ENCODE measurements at regions not wholly inside any gene's neighbourhood (a gene's known extent, or its start where the extent isn't known, plus 50 kb on each side); places are given as distances from the start of the nearest gene placed in this dataset.

DNA sequence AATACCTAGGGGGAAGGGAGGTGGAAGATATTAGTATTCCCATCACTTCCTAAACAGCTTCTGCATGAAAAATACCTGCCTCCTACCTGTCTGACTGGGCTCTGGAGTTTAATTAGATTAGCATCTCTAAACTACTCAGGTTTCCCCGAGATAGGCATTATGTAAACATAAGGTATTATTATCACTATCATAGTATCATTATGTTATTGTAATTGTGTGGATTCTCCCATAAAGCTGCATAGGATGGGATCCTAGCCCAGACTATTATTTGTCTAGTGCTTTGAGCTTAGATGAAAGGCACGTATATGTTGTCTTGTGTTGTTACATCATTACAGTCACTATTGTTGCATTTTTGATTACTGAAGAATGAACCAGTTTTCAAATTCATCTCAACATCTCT is 115.2 kb upstream of the SOX21 start:
- no CpG with 5 or more reads among the region's 2 CpGs for WGBS (ENCODE audit: insufficient coverage)
- CTCF ChIA-PET: no interaction called here
- DNase-seq: no peak

DNA sequence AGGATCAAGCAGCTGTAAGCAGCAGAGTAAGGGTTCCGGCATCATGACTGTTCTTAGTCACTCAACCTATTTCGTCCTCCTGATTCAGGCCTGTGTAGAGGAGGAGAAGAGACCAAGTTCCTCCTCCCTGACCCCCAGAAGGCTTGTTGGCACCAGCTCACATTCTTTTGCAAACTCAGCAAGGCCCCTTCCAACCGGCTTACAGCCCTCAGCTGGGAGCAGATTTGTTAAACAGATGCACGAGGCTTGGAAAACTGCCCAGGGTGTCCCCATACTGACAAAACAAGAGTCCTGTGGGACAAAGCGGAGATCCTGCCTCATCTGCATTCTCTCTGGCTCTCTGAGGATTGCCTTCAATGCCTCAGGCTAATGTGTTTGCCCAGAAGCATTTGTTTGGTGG is 113.2 kb upstream of the SOX21 start:
- POLR2A ChIA-PET: no interaction called here

More for the DNA sequence above, 115.2 kb upstream of the SOX21 start:
- no peak overlapping the region for H3K4me3 ChIP-seq (ENCODE audit: control insufficient read depth in 1 of 7, extremely low read depth in 1 of 7, insufficient read depth in 4 of 7, low read depth in 2 of 7, low read length in 6 of 7)
- H3K27ac ChIP-seq (ENCODE audit: insufficient read depth in 1 of 2, low read depth in 1 of 2, low read length in 2 of 2, poor library complexity in 1 of 2, severe bottlenecking in 2 of 2): no peak overlapping the region
- H3K36me3 ChIP-seq (ENCODE audit: control insufficient read depth in 4 of 4, insufficient read depth in 4 of 4, low read length in 3 of 4): no peaks in the 10 kb centered on the region
- no peaks in the 10 kb centered on the region for H3K4me1 ChIP-seq (ENCODE audit: control extremely low read depth in 1 of 4, control insufficient read depth in 4 of 4, insufficient read depth in 4 of 4, low read length in 3 of 4)
- H3K9me3 ChIP-seq (ENCODE audit: control extremely low read depth in 1 of 5, control insufficient read depth in 4 of 5, insufficient read depth in 2 of 5, low read depth in 1 of 5, low read length in 4 of 5): no peaks in the 10 kb centered on the region
- H3K27me3 ChIP-seq (replicated peaks in 2 of 5; ENCODE audit: control insufficient read depth in 4 of 5, insufficient read depth in 5 of 5, low read length in 4 of 5): no peaks in the 10 kb centered on the region
- POLR2A ChIA-PET: no interaction called here

DNA sequence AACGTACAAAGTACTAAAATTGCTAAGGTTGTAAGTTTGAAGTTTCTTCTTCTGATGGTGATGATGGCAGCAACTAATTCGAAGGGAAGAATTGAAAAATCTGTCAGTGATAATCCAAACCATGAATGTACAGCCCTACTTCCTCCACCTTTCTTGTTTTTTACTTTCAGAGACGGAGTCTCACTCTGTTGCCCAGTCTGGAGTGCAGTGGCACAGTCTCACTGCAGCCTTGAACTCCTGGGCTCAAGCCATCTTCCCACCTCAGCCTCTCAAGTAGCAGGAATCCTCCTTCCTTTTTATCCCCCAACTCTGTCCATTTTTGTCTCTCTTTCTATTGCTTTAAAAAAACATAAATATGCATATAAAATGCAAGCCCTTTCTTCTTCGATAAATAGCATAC is 112.3 kb upstream of the SOX21 start:
- WGBS (ENCODE audit: insufficient coverage): 100% methylated on average over 1 of the region's 4 CpGs
- Histone ChIP-seq H3K27ac (ENCODE audit: insufficient read depth in 1 of 2, low read depth in 1 of 2, low read length in 2 of 2, poor library complexity in 1 of 2, severe bottlenecking in 2 of 2) (no peak overlapping the region), H3K36me3 (ENCODE audit: control insufficient read depth in 4 of 4, insufficient read depth in 4 of 4, low read length in 3 of 4) (no peaks in the 10 kb centered on the region), H3K9me3 (ENCODE audit: control extremely low read depth in 1 of 5, control insufficient read depth in 4 of 5, insufficient read depth in 2 of 5, low read depth in 1 of 5, low read length in 4 of 5) (no peaks in the 10 kb centered on the region), H3K4me1 (ENCODE audit: control extremely low read depth in 1 of 4, control insufficient read depth in 4 of 4, insufficient read depth in 4 of 4, low read length in 3 of 4) (no peaks in the 10 kb centered on the region), H3K27me3 (replicated peaks in 2 of 5; ENCODE audit: control insufficient read depth in 4 of 5, insufficient read depth in 5 of 5, low read length in 4 of 5) (no peaks in the 10 kb centered on the region), H3K4me3 (ENCODE audit: control insufficient read depth in 1 of 7, extremely low read depth in 1 of 7, insufficient read depth in 4 of 7, low read depth in 2 of 7, low read length in 6 of 7) (no peak overlapping the region)
- CTCF ChIA-PET: no interaction called here
- POLR2A ChIA-PET: no interaction called here
- no peak for DNase-seq

More for the DNA sequence above, 113.2 kb upstream of the SOX21 start:
- no peaks in the 10 kb centered on the region for H3K27me3 ChIP-seq (replicated peaks in 2 of 5; ENCODE audit: control insufficient read depth in 4 of 5, insufficient read depth in 5 of 5, low read length in 4 of 5)
- H3K27ac ChIP-seq (ENCODE audit: insufficient read depth in 1 of 2, low read depth in 1 of 2, low read length in 2 of 2, poor library complexity in 1 of 2, severe bottlenecking in 2 of 2): no peak overlapping the region
- no peaks in the 10 kb centered on the region for H3K4me1 ChIP-seq (ENCODE audit: control extremely low read depth in 1 of 4, control insufficient read depth in 4 of 4, insufficient read depth in 4 of 4, low read length in 3 of 4)
- whole genome bisulfite sequencing (ENCODE audit: insufficient coverage): 86% methylated on average over 2 of the region's 5 CpGs
- H3K36me3 ChIP-seq (ENCODE audit: control insufficient read depth in 4 of 4, insufficient read depth in 4 of 4, low read length in 3 of 4): no peaks in the 10 kb centered on the region
- CTCF ChIA-PET: no interaction called here
- H3K4me3 ChIP-seq (ENCODE audit: control insufficient read depth in 1 of 7, extremely low read depth in 1 of 7, insufficient read depth in 4 of 7, low read depth in 2 of 7, low read length in 6 of 7): no peak overlapping the region
- H3K9me3 ChIP-seq (ENCODE audit: control extremely low read depth in 1 of 5, control insufficient read depth in 4 of 5, insufficient read depth in 2 of 5, low read depth in 1 of 5, low read length in 4 of 5): no peaks in the 10 kb centered on the region
- DNase-seq: no peak

DNA sequence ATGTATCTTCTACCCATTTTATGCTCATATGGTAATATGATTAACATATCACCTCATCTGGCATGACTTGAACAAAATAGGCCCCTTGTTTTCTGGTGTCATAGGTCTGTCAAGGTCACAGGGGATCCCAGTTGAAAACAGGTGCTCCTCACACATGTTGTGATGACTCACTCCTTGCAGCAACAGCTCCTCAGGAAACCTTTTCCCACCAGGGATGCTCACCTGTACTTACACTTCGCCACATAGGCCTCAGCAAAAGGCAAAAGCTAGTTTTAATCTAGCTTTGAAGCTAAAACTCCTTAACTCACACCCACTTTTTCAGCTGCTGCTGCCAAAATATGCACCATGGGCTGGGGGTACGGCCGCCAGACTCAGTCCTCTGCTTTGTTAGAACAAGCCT is 110.0 kb upstream of the SOX21 start:
- no peaks in the 10 kb centered on the region for H3K9me3 ChIP-seq (ENCODE audit: control extremely low read depth in 1 of 5, control insufficient read depth in 4 of 5, insufficient read depth in 2 of 5, low read depth in 1 of 5, low read length in 4 of 5)
- POLR2A ChIA-PET: no interaction called here
- no peaks in the 10 kb centered on the region for H3K27me3 ChIP-seq (replicated peaks in 2 of 5; ENCODE audit: control insufficient read depth in 4 of 5, insufficient read depth in 5 of 5, low read length in 4 of 5)
- H3K27ac ChIP-seq (ENCODE audit: insufficient read depth in 1 of 2, low read depth in 1 of 2, low read length in 2 of 2, poor library complexity in 1 of 2, severe bottlenecking in 2 of 2): no peak overlapping the region
- H3K4me3 ChIP-seq (ENCODE audit: control insufficient read depth in 1 of 7, extremely low read depth in 1 of 7, insufficient read depth in 4 of 7, low read depth in 2 of 7, low read length in 6 of 7): no peak overlapping the region
- H3K36me3 ChIP-seq (ENCODE audit: control insufficient read depth in 4 of 4, insufficient read depth in 4 of 4, low read length in 3 of 4): no peaks in the 10 kb centered on the region
- WGBS (ENCODE audit: insufficient coverage): 100% methylated on average over 2 of the region's 3 CpGs
- CTCF ChIA-PET: no interaction called here
- H3K4me1 ChIP-seq (ENCODE audit: control extremely low read depth in 1 of 4, control insufficient read depth in 4 of 4, insufficient read depth in 4 of 4, low read length in 3 of 4): no peaks in the 10 kb centered on the region
- DNase-seq: no peak

DNA sequence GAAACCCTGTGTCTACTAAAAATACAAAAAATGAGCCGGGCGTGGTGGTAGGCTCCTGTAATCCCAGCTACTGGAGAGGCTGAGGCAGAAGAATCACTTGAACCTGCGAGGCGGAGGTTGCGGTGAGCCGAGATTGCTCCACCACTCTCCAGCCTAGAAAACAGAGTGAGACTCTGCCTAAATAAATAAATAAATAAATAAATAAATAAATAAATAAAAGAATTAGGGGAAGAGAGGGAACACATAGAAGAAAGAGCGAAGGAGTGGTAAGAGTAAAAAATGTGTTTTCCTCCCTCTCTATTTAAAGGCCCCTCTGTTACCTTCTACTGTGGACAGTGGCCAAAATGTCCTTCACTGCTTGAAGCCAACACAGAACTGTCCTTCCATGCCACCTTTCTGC is 103.9 kb upstream of the SOX21 start:
- DNase-seq: no peak
- Histone ChIP-seq H3K9me3 (ENCODE audit: control extremely low read depth in 1 of 5, control insufficient read depth in 4 of 5, insufficient read depth in 2 of 5, low read depth in 1 of 5, low read length in 4 of 5) (no peaks in the 10 kb centered on the region), H3K4me3 (ENCODE audit: control insufficient read depth in 1 of 7, extremely low read depth in 1 of 7, insufficient read depth in 4 of 7, low read depth in 2 of 7, low read length in 6 of 7) (no peak overlapping the region), H3K36me3 (ENCODE audit: control insufficient read depth in 4 of 4, insufficient read depth in 4 of 4, low read length in 3 of 4) (no peaks in the 10 kb centered on the region), H3K4me1 (ENCODE audit: control extremely low read depth in 1 of 4, control insufficient read depth in 4 of 4, insufficient read depth in 4 of 4, low read length in 3 of 4) (no peaks in the 10 kb centered on the region), H3K27me3 (replicated peaks in 2 of 5; ENCODE audit: control insufficient read depth in 4 of 5, insufficient read depth in 5 of 5, low read length in 4 of 5) (no peaks in the 10 kb centered on the region), H3K27ac (ENCODE audit: insufficient read depth in 1 of 2, low read depth in 1 of 2, low read length in 2 of 2, poor library complexity in 1 of 2, severe bottlenecking in 2 of 2) (no peak overlapping the region)
- POLR2A ChIA-PET: no interaction called here
- CTCF ChIA-PET: no interaction called here
- 89% methylated on average over 2 of the region's 7 CpGs for WGBS (ENCODE audit: insufficient coverage)

DNA sequence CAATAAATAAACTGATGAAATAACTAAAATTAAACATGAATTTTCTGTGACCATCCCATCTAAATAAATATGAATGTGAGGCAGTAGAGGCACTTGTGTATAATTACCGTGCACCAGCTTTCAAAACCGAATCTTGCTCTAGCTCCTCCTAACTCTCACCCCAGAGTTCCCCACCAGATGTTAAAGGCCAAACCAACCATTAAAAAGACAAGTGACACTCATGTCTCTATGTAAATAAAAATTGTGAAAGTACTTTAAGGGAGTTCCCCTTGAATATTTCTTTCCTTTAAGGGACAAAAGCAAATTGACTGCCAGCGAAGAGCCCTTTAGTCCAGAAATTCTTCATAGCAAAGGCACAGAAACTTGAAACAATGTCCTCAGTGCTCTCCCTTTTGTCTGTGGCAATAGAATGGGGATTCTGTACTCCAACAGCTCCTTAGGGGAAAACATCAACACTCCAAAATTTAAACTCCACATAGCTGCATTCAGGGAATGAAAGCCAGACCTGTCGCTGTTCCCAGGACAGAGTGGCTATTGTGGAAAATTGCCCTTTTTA is 101.7 kb upstream of the SOX21 start:
- H3K27me3 ChIP-seq (replicated peaks in 2 of 5; ENCODE audit: control insufficient read depth in 4 of 5, insufficient read depth in 5 of 5, low read length in 4 of 5): no peaks in the 10 kb centered on the region
- no peaks in the 10 kb centered on the region for H3K9me3 ChIP-seq (ENCODE audit: control extremely low read depth in 1 of 5, control insufficient read depth in 4 of 5, insufficient read depth in 2 of 5, low read depth in 1 of 5, low read length in 4 of 5)
- no peak overlapping the region for H3K4me3 ChIP-seq (ENCODE audit: control insufficient read depth in 1 of 7, extremely low read depth in 1 of 7, insufficient read depth in 4 of 7, low read depth in 2 of 7, low read length in 6 of 7)
- H3K27ac ChIP-seq (ENCODE audit: insufficient read depth in 1 of 2, low read depth in 1 of 2, low read length in 2 of 2, poor library complexity in 1 of 2, severe bottlenecking in 2 of 2): no peak overlapping the region
- ChIA-PET POLR2A (no interaction called here), CTCF (no interaction called here)
- 100% methylated on average over 2 of the region's 4 CpGs for WGBS (ENCODE audit: insufficient coverage)
- no peaks in the 10 kb centered on the region for H3K36me3 ChIP-seq (ENCODE audit: control insufficient read depth in 4 of 4, insufficient read depth in 4 of 4, low read length in 3 of 4)
- H3K4me1 ChIP-seq (ENCODE audit: control extremely low read depth in 1 of 4, control insufficient read depth in 4 of 4, insufficient read depth in 4 of 4, low read length in 3 of 4): no peaks in the 10 kb centered on the region
- DNase-seq: no peak

DNA sequence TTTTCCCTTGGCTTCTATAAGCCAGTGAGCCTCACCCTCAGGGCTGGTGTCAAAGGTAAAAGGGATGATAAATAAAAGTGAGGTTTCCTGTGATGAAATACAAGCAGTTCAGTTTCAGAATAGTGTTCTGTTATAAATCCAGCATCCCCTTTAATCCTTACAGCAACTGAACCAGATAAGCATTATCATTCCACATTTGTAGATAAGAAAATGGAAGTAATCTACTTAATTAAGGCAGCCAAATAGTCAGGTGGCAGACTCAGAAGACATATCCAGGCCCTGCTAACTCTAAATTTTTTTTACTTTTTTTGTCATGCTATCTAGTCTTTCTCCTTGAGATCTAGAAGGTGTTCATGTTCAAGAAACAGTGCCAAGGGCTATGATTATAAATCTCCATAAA is 99.4 kb upstream of the SOX21 start:
- Histone ChIP-seq H3K4me3 (ENCODE audit: control insufficient read depth in 1 of 7, extremely low read depth in 1 of 7, insufficient read depth in 4 of 7, low read depth in 2 of 7, low read length in 6 of 7) (no peak overlapping the region), H3K27me3 (replicated peaks in 2 of 5; ENCODE audit: control insufficient read depth in 4 of 5, insufficient read depth in 5 of 5, low read length in 4 of 5) (no peaks in the 10 kb centered on the region), H3K9me3 (ENCODE audit: control extremely low read depth in 1 of 5, control insufficient read depth in 4 of 5, insufficient read depth in 2 of 5, low read depth in 1 of 5, low read length in 4 of 5) (no peaks in the 10 kb centered on the region), H3K27ac (ENCODE audit: insufficient read depth in 1 of 2, low read depth in 1 of 2, low read length in 2 of 2, poor library complexity in 1 of 2, severe bottlenecking in 2 of 2) (no peak overlapping the region), H3K4me1 (ENCODE audit: control extremely low read depth in 1 of 4, control insufficient read depth in 4 of 4, insufficient read depth in 4 of 4, low read length in 3 of 4) (no peaks in the 10 kb centered on the region), H3K36me3 (ENCODE audit: control insufficient read depth in 4 of 4, insufficient read depth in 4 of 4, low read length in 3 of 4) (no peaks in the 10 kb centered on the region)
- POLR2A ChIA-PET: no interaction called here
- CTCF ChIA-PET: no interaction called here
- no peak for DNase-seq
